GM19438 (cell line): ENCODE measurements at regions not wholly inside any gene's neighbourhood (a gene's known extent, or its start where the extent isn't known, plus 50 kb on each side); places are given as distances from the start of the nearest gene placed in this dataset.

ENCODE experiments used
- ATAC-seq: cut with Tn5 transposase; IDR thresholded peaks from one replicate; pipeline ENCODE4 v1.9.1; 2021; ENCODE audit warnings: low read depth; ENCODE audit not compliant: unreplicated experiment

DNA sequence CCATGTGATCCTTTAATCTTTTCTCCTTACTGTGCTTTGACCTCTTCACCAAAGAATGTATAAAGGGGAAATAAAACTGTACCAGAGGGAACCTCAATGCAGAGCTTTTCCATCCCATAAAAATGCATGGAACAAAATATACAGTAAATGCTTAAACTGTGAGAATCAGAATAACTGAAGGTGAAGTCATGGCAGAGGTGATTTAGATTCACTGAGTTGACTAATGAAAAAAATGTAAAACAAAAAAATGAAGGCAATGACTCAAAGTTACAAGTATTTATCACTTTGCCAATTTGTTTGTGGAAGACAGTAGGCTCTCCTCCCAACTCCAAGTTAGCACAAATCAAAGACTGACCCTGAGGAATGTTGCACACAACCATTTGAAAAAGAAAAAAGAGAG lies 1331.6 kb upstream of the SORCS1 start:
- no peak for ATAC-seq

- no peak for ATAC-seq
Measured at GRCh38 chr10:108490944-108491343, 1326.4 kb upstream of the SORCS1 start.

GRCh38 chr10:108471420-108471819 lies 1306.9 kb upstream of the SORCS1 start:
- ATAC-seq, result no peak

- no peak for ATAC-seq
Measured at GRCh38 chr10:108469940-108470339, 1305.4 kb upstream of the SORCS1 start.

GRCh38 chr10:108465871-108466641 lies 1301.5 kb upstream of the SORCS1 start:
- ATAC-seq, result no peak

- ATAC-seq, result no peak
Measured at GRCh38 chr10:108462005-108462404, 1297.5 kb upstream of the SORCS1 start.

GRCh38 chr10:108454793-108455192 lies 1290.3 kb upstream of the SORCS1 start:
- ATAC-seq, result no peak

DNA sequence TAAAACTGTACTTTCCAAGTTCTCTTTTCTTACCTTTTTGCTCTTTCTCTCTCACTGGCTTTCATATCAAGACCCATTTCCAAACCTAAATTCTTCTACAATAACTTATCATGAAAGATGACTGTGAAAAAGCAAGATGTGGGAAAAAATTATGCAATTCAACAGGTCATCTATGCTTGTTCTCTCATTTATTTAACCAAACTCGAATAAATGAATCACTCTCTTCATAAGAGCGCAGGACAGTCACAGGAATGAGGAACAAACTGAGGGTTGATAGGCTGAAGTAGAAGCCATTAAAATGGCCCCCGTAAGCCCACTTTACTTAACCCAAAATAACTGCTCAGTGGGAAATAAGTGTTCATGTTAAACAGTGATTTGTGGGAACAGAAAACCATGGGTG lies 1289.7 kb upstream of the SORCS1 start:
- no peak for ATAC-seq

DNA sequence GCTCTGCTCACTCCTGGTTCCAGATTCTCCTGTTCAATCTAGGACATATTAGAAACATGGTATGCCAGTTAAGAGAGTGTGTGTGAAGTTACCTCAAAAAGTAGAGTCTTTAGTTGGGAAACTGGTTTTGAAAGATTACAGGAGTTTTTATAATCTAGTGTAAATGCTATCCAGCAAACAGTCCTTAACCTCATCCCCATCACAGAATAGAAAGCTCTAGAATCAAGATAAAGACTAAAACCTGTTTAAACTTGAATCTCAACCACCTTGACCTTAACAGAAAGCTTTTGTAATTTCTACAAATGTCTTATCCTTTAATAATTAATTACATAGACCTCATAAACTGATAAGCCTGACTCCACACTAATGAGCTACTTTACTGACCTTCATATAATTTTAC lies 1288.7 kb upstream of the SORCS1 start:
- ATAC-seq, result no peak

DNA sequence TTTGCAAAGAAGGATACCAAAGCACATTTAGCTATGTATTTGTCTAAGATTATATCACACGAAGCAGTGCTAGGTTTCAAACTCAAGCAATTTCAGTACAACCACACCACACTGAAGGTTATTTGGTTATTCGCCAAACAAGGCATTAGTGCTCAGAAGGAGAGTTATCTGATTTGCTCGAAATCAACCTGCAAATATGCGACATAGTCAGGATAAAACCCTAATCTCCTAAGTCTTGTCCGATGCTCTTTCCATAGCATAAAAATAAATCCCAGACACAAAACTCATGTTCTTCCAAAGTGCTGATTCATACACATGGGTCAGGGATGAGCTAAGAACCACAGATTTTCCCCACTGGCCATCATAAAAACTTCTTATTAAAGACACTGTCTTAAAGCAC lies 1288.0 kb upstream of the SORCS1 start:
- no peak for ATAC-seq

GRCh38 chr10:108450280-108450679 lies 1285.8 kb upstream of the SORCS1 start:
- ATAC-seq, result no peak

DNA sequence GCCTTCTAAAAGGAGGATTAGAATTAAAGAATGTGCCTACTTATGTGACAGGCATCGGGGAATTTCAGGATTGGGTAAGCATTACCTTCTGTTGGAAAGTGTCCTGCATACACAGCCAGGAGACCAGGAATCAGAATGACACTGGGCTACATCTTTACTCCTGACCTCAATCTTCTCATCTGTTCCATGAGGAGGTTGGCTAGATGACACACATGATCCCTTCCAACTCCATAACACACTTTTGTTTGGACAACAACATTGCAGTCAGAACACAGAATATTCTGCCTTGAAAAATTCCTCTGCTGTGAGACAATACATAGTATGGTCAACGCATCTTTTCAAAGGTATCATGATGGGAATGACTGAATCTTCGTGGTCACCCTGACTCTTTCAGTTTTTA lies 1281.2 kb upstream of the SORCS1 start:
- ATAC-seq, result no peak

GRCh38 chr10:108443636-108444035 lies 1279.1 kb upstream of the SORCS1 start:
- ATAC-seq, result peak; percentile 76

- ATAC-seq, result no peak
Measured at GRCh38 chr10:108439397-108439796, 1274.9 kb upstream of the SORCS1 start.

GRCh38 chr10:108436096-108436495 lies 1271.6 kb upstream of the SORCS1 start:
- no peak for ATAC-seq

GRCh38 chr10:108434559-108435252 lies 1270.2 kb upstream of the SORCS1 start:
- ATAC-seq, result no peak

GRCh38 chr10:108427146-108427545 lies 1262.6 kb upstream of the SORCS1 start:
- ATAC-seq, result no peak

- no peak for ATAC-seq
Measured at GRCh38 chr10:108425283-108425964, 1260.9 kb upstream of the SORCS1 start.

GRCh38 chr10:108424656-108425055 lies 1260.2 kb upstream of the SORCS1 start:
- ATAC-seq, result no peak

GRCh38 chr10:108422286-108422685 lies 1257.8 kb upstream of the SORCS1 start:
- no peak for ATAC-seq

DNA sequence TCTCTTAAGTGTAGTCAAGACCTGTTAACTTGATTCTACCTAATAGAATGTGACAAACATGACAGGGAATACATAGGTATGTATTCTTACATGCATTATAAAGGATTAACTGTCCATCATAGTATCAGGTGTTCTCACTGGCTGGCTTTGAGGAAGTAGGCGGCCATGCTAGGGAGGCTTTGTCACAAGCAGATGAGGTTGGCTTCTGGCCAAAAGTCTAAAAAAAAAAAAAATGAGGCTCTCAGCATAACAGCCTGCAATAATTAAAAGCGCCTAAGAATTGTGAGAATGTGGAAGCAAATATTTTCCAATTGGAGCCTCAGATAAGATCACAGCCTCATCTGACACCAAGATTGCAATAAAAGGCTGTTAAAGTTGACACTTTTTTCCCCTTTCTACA lies 1256.8 kb upstream of the SORCS1 start:
- ATAC-seq, result no peak

DNA sequence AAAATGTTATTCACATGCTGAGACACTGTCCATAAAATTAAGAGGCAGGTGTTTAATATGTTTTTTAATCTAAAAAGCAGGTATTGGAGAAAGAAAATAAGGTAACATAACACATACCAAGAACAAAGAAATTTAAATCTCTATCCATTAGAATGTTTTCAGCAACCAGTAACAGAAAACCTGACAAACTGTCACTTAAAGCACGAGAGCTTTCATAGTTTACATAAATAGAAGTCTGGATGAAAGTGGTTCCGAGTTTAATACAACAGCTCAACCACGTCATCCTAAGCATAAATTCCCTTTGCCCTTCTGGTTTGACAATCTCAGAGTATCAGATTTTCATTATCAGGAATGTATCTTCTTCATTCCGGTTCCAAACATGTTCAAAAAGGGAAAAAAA lies 1249.4 kb upstream of the SORCS1 start:
- no peak for ATAC-seq
